Muscle of leg (tissue), 3 donors: ENCODE measurements at regions not wholly inside any gene's neighbourhood (a gene's known extent, or its start where the extent isn't known, plus 50 kb on each side); places are given as distances from the start of the nearest gene placed in this dataset.

ENCODE experiments used
- DNase-seq: peaks from one replicate; pipeline ENCODE4 v3.0.0; 2013
- H3K27ac ChIP-seq: one replicate; pipeline ENCODE4 v1.5.1; 2013; ENCODE audit warnings: mild to moderate bottlenecking, low read length, control low read depth
- H3K27me3 ChIP-seq: one replicate; pipeline ENCODE4 v1.6.1; 2013; ENCODE audit warnings: low read length; ENCODE audit not compliant: control insufficient read depth, insufficient read depth
- H3K36me3 ChIP-seq: one replicate; pipeline ENCODE4 v1.6.1; 2013; ENCODE audit warnings: low read length; ENCODE audit not compliant: control insufficient read depth, insufficient read depth
- H3K4me1 ChIP-seq: one replicate; pipeline ENCODE4 v1.6.1; 2013; ENCODE audit warnings: low read length; ENCODE audit not compliant: control insufficient read depth, insufficient read depth
- H3K4me3 ChIP-seq: one replicate; pipeline ENCODE4 v1.5.1; 2013; ENCODE audit warnings: low read length, control low read depth
- H3K9me3 ChIP-seq: replicated peaks from 2 replicates; pipeline ENCODE4 v1.6.1; 2013; ENCODE audit warnings: low read depth, low read length; ENCODE audit not compliant: control insufficient read depth
- WGBS: methylation state at CpG from one replicate; pipeline ENCODE4 v1.1.5; 2013; ENCODE audit warnings: missing lambda C conversion rate; ENCODE audit not compliant: insufficient coverage; 5-methylcytosine and 5-hydroxymethylcytosine counted together

- H3K4me3 ChIP-seq, result no peak overlapping the region
- DNase-seq, result no peak
- H3K9me3 ChIP-seq, result no peaks in the 10 kb centered on the region
- 60% methylated on average over 1 of the region's 4 CpGs for WGBS
- H3K4me1 ChIP-seq, result peaks cover 3% of the 10 kb centered on the region
- no peak overlapping the region for H3K27ac ChIP-seq
- no peaks in the 10 kb centered on the region for H3K36me3 ChIP-seq
- no peaks in the 10 kb centered on the region for H3K27me3 ChIP-seq
Observed at GRCh38 chr5:167822241-167822640, 469.2 kb upstream of the WWC1 start.

DNA sequence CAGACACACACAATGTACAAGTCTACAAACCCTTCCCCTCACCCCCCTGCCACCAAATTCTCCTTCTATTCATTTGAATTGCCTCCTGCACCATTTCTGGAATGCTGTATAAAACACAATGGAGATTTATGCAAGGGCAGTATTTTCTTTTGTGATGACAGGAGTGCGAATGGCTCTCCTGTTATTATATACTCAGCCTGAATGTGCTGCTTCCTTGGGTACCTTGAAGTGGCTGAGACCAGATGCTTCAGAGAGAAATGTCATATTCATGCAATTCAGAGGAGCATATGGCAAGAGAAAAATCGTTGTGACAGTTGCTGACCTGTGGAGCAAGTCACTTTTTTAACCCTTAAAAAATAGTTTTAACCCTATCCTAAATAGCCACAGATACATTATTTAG, 468.0 kb upstream of the WWC1 start:
- no peak for DNase-seq
- Histone ChIP-seq H3K36me3 (no peaks in the 10 kb centered on the region), H3K9me3 (no peaks in the 10 kb centered on the region), H3K27me3 (no peaks in the 10 kb centered on the region), H3K4me3 (no peak overlapping the region), H3K27ac (no peak overlapping the region), H3K4me1 (peaks cover 3% of the 10 kb centered on the region)
- WGBS, result 100% methylated on average over 1 of the region's 2 CpGs

DNA sequence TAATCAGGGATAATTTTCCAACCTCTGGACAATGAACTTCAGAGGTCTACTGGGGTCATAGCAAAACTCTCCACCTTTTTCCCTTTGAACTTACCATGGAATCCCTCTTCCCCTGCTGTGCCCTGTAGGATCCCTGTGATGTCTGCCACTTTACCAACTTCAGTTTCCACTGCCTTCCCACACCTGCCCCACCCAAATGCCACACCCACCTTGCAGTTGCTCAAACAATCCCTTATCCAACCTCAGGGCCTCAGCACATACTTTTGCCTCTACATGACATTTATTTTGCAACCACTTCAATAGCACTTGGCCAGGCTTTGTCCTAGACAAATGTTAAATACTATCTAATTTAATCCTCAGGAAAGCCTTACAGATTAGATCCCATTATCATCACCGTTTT, 463.7 kb upstream of the WWC1 start:
- Histone ChIP-seq H3K9me3 (no peaks in the 10 kb centered on the region), H3K4me3 (no peak overlapping the region), H3K4me1 (no peaks in the 10 kb centered on the region), H3K27me3 (no peaks in the 10 kb centered on the region), H3K36me3 (no peaks in the 10 kb centered on the region), H3K27ac (no peak overlapping the region)
- no CpG with 5 or more reads among the region's 1 CpG for WGBS
- no peak for DNase-seq

GRCh38 chr5:167831754-167832504, 459.5 kb upstream of the WWC1 start:
- H3K36me3 ChIP-seq, result no peaks in the 10 kb centered on the region
- H3K27me3 ChIP-seq, result no peaks in the 10 kb centered on the region
- DNase-seq, result no peak
- WGBS, result 100% methylated on average over 1 of the region's 8 CpGs
- no peak overlapping the region for H3K4me3 ChIP-seq
- H3K9me3 ChIP-seq, result no peaks in the 10 kb centered on the region
- H3K4me1 ChIP-seq, result no peaks in the 10 kb centered on the region
- no peak overlapping the region for H3K27ac ChIP-seq

GRCh38 chr5:167832609-167833008, 458.8 kb upstream of the WWC1 start:
- no peaks in the 10 kb centered on the region for H3K36me3 ChIP-seq
- WGBS, result no CpG with 5 or more reads among the region's 1 CpG
- H3K27ac ChIP-seq, result no peak overlapping the region
- no peak overlapping the region for H3K4me3 ChIP-seq
- H3K4me1 ChIP-seq, result no peaks in the 10 kb centered on the region
- no peaks in the 10 kb centered on the region for H3K27me3 ChIP-seq
- DNase-seq, result no peak
- H3K9me3 ChIP-seq, result no peaks in the 10 kb centered on the region

DNA sequence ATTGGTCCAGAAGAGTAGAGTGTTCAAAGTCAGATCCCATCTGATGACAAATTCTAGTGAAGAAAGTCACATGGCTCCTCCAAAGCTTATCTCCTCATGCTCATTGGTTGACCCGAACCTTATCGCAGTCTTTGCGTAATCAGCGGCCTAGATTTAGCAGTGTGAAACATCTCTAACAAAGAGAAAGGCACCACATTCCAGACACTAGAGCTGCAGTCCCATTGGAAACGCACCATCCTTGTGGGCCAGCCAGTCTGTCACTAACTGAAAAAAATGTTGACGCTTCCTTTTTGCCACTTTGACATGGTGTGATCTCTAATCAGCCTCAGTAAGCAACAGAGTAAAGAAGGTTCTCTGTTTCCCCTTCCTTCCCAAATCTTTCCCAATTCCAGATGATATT, 458.0 kb upstream of the WWC1 start:
- H3K27ac ChIP-seq, result no peak overlapping the region
- no peak overlapping the region for H3K4me3 ChIP-seq
- H3K9me3 ChIP-seq, result no peaks in the 10 kb centered on the region
- DNase-seq, result no peak
- WGBS, result 100% methylated on average over 6 of the region's 6 CpGs
- no peaks in the 10 kb centered on the region for H3K36me3 ChIP-seq
- no peaks in the 10 kb centered on the region for H3K27me3 ChIP-seq
- no peaks in the 10 kb centered on the region for H3K4me1 ChIP-seq

GRCh38 chr5:167835146-167835545, 456.3 kb upstream of the WWC1 start:
- no peaks in the 10 kb centered on the region for H3K27me3 ChIP-seq
- 43% methylated on average over 1 of the region's 1 CpG for WGBS
- H3K4me1 ChIP-seq, result no peaks in the 10 kb centered on the region
- H3K9me3 ChIP-seq, result no peaks in the 10 kb centered on the region
- no peaks in the 10 kb centered on the region for H3K36me3 ChIP-seq
- H3K4me3 ChIP-seq, result no peak overlapping the region
- no peak for DNase-seq
- H3K27ac ChIP-seq, result no peak overlapping the region

- Histone ChIP-seq H3K36me3 (no peaks in the 10 kb centered on the region), H3K4me3 (no peak overlapping the region), H3K4me1 (no peaks in the 10 kb centered on the region), H3K27me3 (no peaks in the 10 kb centered on the region), H3K27ac (no peak overlapping the region), H3K9me3 (no peaks in the 10 kb centered on the region)
- no CpG with 5 or more reads among the region's 2 CpGs for WGBS
- no peak for DNase-seq
Observed at GRCh38 chr5:167837127-167837526, 454.3 kb upstream of the WWC1 start.

DNA sequence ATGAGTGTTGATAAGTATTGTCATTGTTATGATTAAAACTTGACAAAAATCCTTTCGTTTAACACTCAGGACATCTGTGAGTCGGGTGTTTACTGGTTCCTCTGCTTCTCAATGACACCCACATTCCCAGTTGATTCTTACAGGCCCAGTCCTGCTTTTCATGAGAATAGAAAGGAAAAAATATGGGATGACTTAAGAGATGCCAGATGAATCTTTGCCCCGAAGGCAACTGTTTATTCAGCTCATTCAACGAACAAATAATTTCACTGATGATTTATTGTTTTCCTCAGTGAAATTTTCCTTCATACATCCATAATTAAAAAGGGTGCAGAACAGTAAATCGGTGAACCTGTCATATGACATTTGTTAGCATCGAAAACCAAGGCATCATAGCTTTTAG, 452.4 kb upstream of the WWC1 start:
- Histone ChIP-seq H3K4me1 (no peaks in the 10 kb centered on the region), H3K4me3 (no peak overlapping the region), H3K36me3 (no peaks in the 10 kb centered on the region), H3K9me3 (no peaks in the 10 kb centered on the region), H3K27ac (no peak overlapping the region), H3K27me3 (no peaks in the 10 kb centered on the region)
- 71% methylated on average over 1 of the region's 6 CpGs for WGBS
- DNase-seq, result no peak

GRCh38 chr5:167840527-167841130, 450.8 kb upstream of the WWC1 start:
- no peaks in the 10 kb centered on the region for H3K9me3 ChIP-seq
- H3K4me3 ChIP-seq, result no peak overlapping the region
- WGBS, result no CpG with 5 or more reads among the region's 8 CpGs
- no peaks in the 10 kb centered on the region for H3K27me3 ChIP-seq
- no peaks in the 10 kb centered on the region for H3K4me1 ChIP-seq
- DNase-seq, result no peak
- H3K27ac ChIP-seq, result no peak overlapping the region
- H3K36me3 ChIP-seq, result no peaks in the 10 kb centered on the region
